HepG2 (cell line): ENCODE measurements at regions not wholly inside any gene's neighbourhood (a gene's known extent, or its start where the extent isn't known, plus 50 kb on each side); places are given as distances from the start of the nearest gene placed in this dataset.

ENCODE experiments used
- BRD4 ChIP-seq: sonication (generic); formaldehyde crosslinking; IDR thresholded peaks from 2 replicates; pipeline ENCODE4 v1.4.0; 2020; ENCODE audit warnings: missing genetic modification reagents
- CEBPB ChIP-seq: IDR thresholded peaks from 2 replicates; pipeline ENCODE4 v1.6.1; 2011; ENCODE audit warnings: low read depth, low read length, improper control_type of control experiment, borderline replicate concordance
- SRSF9 ChIP-seq: fragments of 200-400 bp; formaldehyde crosslinking; IDR thresholded peaks from 2 replicates; pipeline ENCODE4 v1.6.1; 2018; ENCODE audit warnings: borderline replicate concordance, mild to moderate bottlenecking, low read depth, low read length; ENCODE audit not compliant: insufficient read depth, poor library complexity, severe bottlenecking
- ZBTB1 ChIP-seq: sonication (generic); formaldehyde crosslinking; IDR thresholded peaks from 2 replicates; pipeline ENCODE4 v1.4.0; 2020; ENCODE audit warnings: missing genetic modification reagents, borderline replicate concordance
- TF ChIP-seq, protein P1 (sequence below): sonication (generic); formaldehyde crosslinking; IDR thresholded peaks from 2 replicates; pipeline ENCODE4 v1.4.0; 2020; ENCODE audit warnings: low read depth, mild to moderate bottlenecking, missing genetic modification reagents

DNA sequence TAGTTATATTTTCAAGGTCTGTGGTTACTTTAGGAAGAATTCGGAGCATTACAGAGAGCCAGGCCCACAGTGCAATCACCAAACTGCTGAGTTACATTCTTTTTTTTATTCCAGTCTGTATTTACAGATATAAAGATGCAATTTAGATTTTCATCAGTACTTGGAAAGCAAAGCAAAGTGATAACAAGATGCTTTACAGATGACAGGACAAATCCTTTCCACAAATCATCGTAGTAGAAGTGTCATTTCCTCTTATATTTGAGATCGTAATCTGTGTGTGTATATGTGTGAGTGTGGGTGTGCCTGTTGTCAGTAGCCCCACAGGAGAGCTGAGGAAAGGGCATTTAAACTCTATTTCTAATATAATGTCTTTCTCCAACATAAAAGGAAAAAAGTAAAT is 1893.7 kb downstream of the STIM2 start:
- TF ChIP-seq SRSF9 = no peak
- no peak for TF ChIP-seq BRD4 (CRISPR knock-in tag)
- no peak for TF ChIP-seq CEBPB
- TF ChIP-seq, protein P1, sequence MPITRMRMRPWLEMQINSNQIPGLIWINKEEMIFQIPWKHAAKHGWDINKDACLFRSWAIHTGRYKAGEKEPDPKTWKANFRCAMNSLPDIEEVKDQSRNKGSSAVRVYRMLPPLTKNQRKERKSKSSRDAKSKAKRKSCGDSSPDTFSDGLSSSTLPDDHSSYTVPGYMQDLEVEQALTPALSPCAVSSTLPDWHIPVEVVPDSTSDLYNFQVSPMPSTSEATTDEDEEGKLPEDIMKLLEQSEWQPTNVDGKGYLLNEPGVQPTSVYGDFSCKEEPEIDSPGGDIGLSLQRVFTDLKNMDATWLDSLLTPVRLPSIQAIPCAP (CRISPR knock-in tag) = no peak
- no peak for TF ChIP-seq ZBTB1
